Mesenchymal stem cell (in vitro differentiated cells and primary cell): ENCODE measurements at regions not wholly inside any gene's neighbourhood (a gene's known extent, or its start where the extent isn't known, plus 50 kb on each side); places are given as distances from the start of the nearest gene placed in this dataset.

Experiments
- DNase-seq: peaks from one replicate; pipeline ENCODE4 v3.0.0-alpha.2; 2013
- H2AFZ ChIP-seq: one replicate; pipeline ENCODE4 v1.6.1; 2013; ENCODE audit warnings: low read depth, mild to moderate bottlenecking, control low read depth, inconsistent platforms, low read length, moderate library complexity
- H2AK5ac ChIP-seq: 2 replicates; pipeline ENCODE4 v1.6.1; 2013; ENCODE audit warnings: low read length, moderate library complexity, mild to moderate bottlenecking, inconsistent platforms; ENCODE audit not compliant: severe bottlenecking
- H2BK120ac ChIP-seq: one replicate; pipeline ENCODE4 v1.6.1; 2013; ENCODE audit warnings: low read depth, mild to moderate bottlenecking, inconsistent platforms, low read length, moderate library complexity
- H2BK12ac ChIP-seq, 2 experiments: one replicate each; pipeline ENCODE4 v1.6.1; 2013; ENCODE audit warnings: inconsistent platforms in 2 of 2, low read length in 2 of 2, mild to moderate bottlenecking in 2 of 2, moderate library complexity in 2 of 2, control low read depth in 1 of 2
- H2BK15ac ChIP-seq: one replicate; pipeline ENCODE4 v1.6.1; 2013; ENCODE audit warnings: mild to moderate bottlenecking, low read depth, inconsistent platforms; ENCODE audit not compliant: poor library complexity, severe bottlenecking
- H2BK5ac ChIP-seq: 2 replicates; pipeline ENCODE4 v1.6.1; 2013; ENCODE audit warnings: low read depth, mild to moderate bottlenecking, low read length, control low read depth, inconsistent platforms; ENCODE audit not compliant: poor library complexity, severe bottlenecking
- H3K14ac ChIP-seq, 2 experiments: one replicate each; pipeline ENCODE4 v1.6.1; 2013; ENCODE audit warnings: inconsistent platforms in 2 of 2, low read length in 2 of 2, control low read depth in 1 of 2, mild to moderate bottlenecking in 1 of 2, moderate library complexity in 1 of 2
- H3K18ac ChIP-seq, 2 experiments: one replicate each; pipeline ENCODE4 v1.6.1; 2013; ENCODE audit warnings: inconsistent platforms in 2 of 2, low read length in 2 of 2, control low read depth in 1 of 2, low read depth in 1 of 2, mild to moderate bottlenecking in 1 of 2
- H3K23ac ChIP-seq, 2 experiments: one replicate each; pipeline ENCODE4 v1.6.1; 2013; ENCODE audit warnings: inconsistent platforms in 2 of 2, low read length in 2 of 2, mild to moderate bottlenecking in 2 of 2, moderate library complexity in 2 of 2, control low read depth in 1 of 2
- H3K27ac ChIP-seq: 2 replicates; pipeline ENCODE4 v1.5.1; 2013; ENCODE audit warnings: mild to moderate bottlenecking, moderate library complexity, low read length, control low read depth, inconsistent platforms; ENCODE audit not compliant: poor library complexity, severe bottlenecking
- H3K27me3 ChIP-seq, 2 experiments: 2 replicates each; pipeline versions ENCODE4 v1.6.1 to v1.7.0; 2013; ENCODE audit warnings: low read length in 2 of 2, mild to moderate bottlenecking in 2 of 2, moderate library complexity in 2 of 2, control low read depth in 1 of 2, inconsistent platforms in 1 of 2; ENCODE audit not compliant: control insufficient read depth in 1 of 2, insufficient read depth in 1 of 2
- H3K36me3 ChIP-seq, 2 experiments: 2 replicates each; pipeline versions ENCODE4 v1.6.1 to v1.7.0; 2013; ENCODE audit warnings: low read length in 2 of 2, control low read depth in 1 of 2, inconsistent platforms in 1 of 2, low read depth in 1 of 2, mild to moderate bottlenecking in 1 of 2; ENCODE audit not compliant: insufficient read depth in 2 of 2, control insufficient read depth in 1 of 2
- H3K4ac ChIP-seq, 2 experiments: one replicate each; pipeline ENCODE4 v1.6.1; 2013; ENCODE audit warnings: inconsistent platforms in 2 of 2, low read length in 2 of 2, mild to moderate bottlenecking in 2 of 2, moderate library complexity in 2 of 2, control low read depth in 1 of 2, low read depth in 1 of 2
- H3K4me1 ChIP-seq: 2 replicates; pipeline ENCODE4 v1.6.1; 2013; ENCODE audit warnings: low read depth, low read length, control low read depth; ENCODE audit not compliant: control insufficient read depth, insufficient read depth
- H3K4me2 ChIP-seq: 2 replicates; pipeline ENCODE4 v1.6.1; 2013; ENCODE audit warnings: low read length, mild to moderate bottlenecking, inconsistent platforms; ENCODE audit not compliant: poor library complexity, severe bottlenecking
- H3K4me3 ChIP-seq, 2 experiments: 2 replicates each; pipeline versions ENCODE4 v1.5.1 to v1.7.0; 2013; ENCODE audit warnings: low read length in 2 of 2, mild to moderate bottlenecking in 2 of 2, control low read depth in 1 of 2, low read depth in 1 of 2; ENCODE audit not compliant: insufficient read depth in 1 of 2
- H3K79me1 ChIP-seq: replicated peaks from 2 replicates; pipeline ENCODE4 v1.6.1; 2013; ENCODE audit warnings: mild to moderate bottlenecking, control low read depth, low read length, inconsistent platforms; ENCODE audit not compliant: poor library complexity, severe bottlenecking
- H3K9ac ChIP-seq: 2 replicates; pipeline ENCODE4 v1.7.0; 2013; ENCODE audit warnings: mild to moderate bottlenecking, low read length, moderate library complexity
- H3K9me3 ChIP-seq: 2 replicates; pipeline ENCODE4 v1.7.0; 2013; ENCODE audit warnings: mild to moderate bottlenecking, low read length; ENCODE audit not compliant: control insufficient read depth
- H4K8ac ChIP-seq: one replicate; pipeline ENCODE4 v1.6.1; 2013; ENCODE audit warnings: inconsistent platforms, mild to moderate bottlenecking, low read length, moderate library complexity
- H4K91ac ChIP-seq: one replicate; pipeline ENCODE4 v1.6.1; 2013; ENCODE audit warnings: mild to moderate bottlenecking, low read length, inconsistent platforms
- WGBS: methylation state at CpG from one replicate; pipeline ENCODE4 v1.1.7; 2013; ENCODE audit warnings: mixed read lengths; 5-methylcytosine and 5-hydroxymethylcytosine counted together

GRCh38 chr14:98742001-98742400 is 530.0 kb downstream of the BCL11B start:
- Histone ChIP-seq H2BK120ac (no peak overlapping the region), H3K23ac (no peak overlapping the region), H3K4me3 (no peak overlapping the region), H3K18ac (no peak overlapping the region), H4K8ac (no peak overlapping the region), H2BK15ac (no peak overlapping the region), H3K27me3 (no peaks in the 10 kb centered on the region), H3K9me3 (peaks cover 2% of the 10 kb centered on the region), H2BK5ac (no peak overlapping the region), H3K36me3 (no peaks in the 10 kb centered on the region), H2BK12ac (no peak overlapping the region), H3K4me1 (no peaks in the 10 kb centered on the region), H4K91ac (no peak overlapping the region), H2AK5ac (no peak overlapping the region), H3K14ac (no peak overlapping the region), H3K79me1 (no peaks in the 10 kb centered on the region), H3K9ac (no peak overlapping the region), H3K27ac (no peak overlapping the region), H3K4ac (no peak overlapping the region), H3K4me2 (no peak overlapping the region), H2AFZ (no peak overlapping the region)
- WGBS, result 66% methylated on average over 3 of the region's 7 CpGs
- no peak for DNase-seq

DNA sequence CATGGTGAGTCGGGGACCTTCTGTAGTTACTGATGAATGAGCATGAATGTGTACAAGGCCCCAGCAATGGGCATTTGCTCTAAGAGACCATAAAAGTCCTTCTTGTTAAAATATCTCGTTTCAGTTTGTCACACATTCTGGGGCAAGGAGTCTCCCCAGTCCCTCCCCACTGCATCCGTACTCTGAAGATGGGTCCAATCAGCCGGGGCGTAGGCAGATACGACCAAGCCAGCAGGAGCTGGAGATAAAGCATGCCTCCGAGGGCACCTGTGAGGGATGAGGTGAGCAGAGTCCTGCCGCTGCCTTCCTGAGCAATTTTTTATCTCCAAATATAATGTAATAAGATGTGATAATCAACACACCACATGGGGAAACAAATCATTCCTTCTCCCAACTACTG is 528.5 kb downstream of the BCL11B start:
- H2BK15ac ChIP-seq, result no peak overlapping the region
- DNase-seq, result no peak
- H2BK5ac ChIP-seq, result no peak overlapping the region
- H3K27me3 ChIP-seq, result no peaks in the 10 kb centered on the region
- H4K91ac ChIP-seq, result no peak overlapping the region
- H2BK120ac ChIP-seq, result no peak overlapping the region
- H2AFZ ChIP-seq, result no peak overlapping the region
- H4K8ac ChIP-seq, result no peak overlapping the region
- H3K4ac ChIP-seq, result no peak overlapping the region
- no peak overlapping the region for H3K27ac ChIP-seq
- no peaks in the 10 kb centered on the region for H3K79me1 ChIP-seq
- no peak overlapping the region for H3K23ac ChIP-seq
- peaks cover 2% of the 10 kb centered on the region for H3K9me3 ChIP-seq
- H3K4me2 ChIP-seq, result no peak overlapping the region
- H3K4me3 ChIP-seq, result no peak overlapping the region
- no peak overlapping the region for H2AK5ac ChIP-seq
- H3K14ac ChIP-seq, result no peak overlapping the region
- no peaks in the 10 kb centered on the region for H3K4me1 ChIP-seq
- H3K36me3 ChIP-seq, result no peaks in the 10 kb centered on the region
- 66% methylated on average over 6 of the region's 8 CpGs for WGBS
- H2BK12ac ChIP-seq, result no peak overlapping the region
- H3K9ac ChIP-seq, result no peak overlapping the region
- H3K18ac ChIP-seq, result no peak overlapping the region

DNA sequence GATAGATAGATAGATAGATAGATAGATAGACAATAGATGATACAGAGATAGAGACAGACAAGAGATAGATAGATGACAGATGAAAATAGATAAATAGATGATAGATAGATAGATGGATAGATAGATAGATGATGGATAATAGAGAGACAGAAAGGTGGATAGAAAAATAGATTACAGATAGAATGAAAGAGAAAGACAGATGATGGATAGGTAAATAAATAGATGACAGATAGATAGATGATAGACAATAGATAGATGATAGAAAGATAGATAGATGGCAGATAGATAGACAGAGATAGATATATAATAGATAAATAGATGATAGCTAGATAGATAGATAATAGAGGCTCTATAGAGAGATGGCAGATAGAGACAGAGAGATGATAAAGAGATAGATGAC is 523.0 kb downstream of the BCL11B start:
- Histone ChIP-seq H4K8ac (no peak overlapping the region), H3K27ac (no peak overlapping the region), H3K18ac (no peak overlapping the region), H2BK15ac (no peak overlapping the region), H2BK5ac (no peak overlapping the region), H3K14ac (no peak overlapping the region), H4K91ac (no peak overlapping the region), H3K36me3 (no peaks in the 10 kb centered on the region), H3K79me1 (no peaks in the 10 kb centered on the region), H3K4me2 (no peak overlapping the region), H2AK5ac (no peak overlapping the region), H3K9me3 (peaks cover 2% of the 10 kb centered on the region), H3K4ac (no peak overlapping the region), H3K9ac (no peak overlapping the region), H3K23ac (no peak overlapping the region), H3K4me3 (no peak overlapping the region), H2BK12ac (no peak overlapping the region), H3K4me1 (no peaks in the 10 kb centered on the region), H3K27me3 (no peaks in the 10 kb centered on the region), H2BK120ac (no peak overlapping the region), H2AFZ (no peak overlapping the region)
- DNase-seq, result no peak

DNA sequence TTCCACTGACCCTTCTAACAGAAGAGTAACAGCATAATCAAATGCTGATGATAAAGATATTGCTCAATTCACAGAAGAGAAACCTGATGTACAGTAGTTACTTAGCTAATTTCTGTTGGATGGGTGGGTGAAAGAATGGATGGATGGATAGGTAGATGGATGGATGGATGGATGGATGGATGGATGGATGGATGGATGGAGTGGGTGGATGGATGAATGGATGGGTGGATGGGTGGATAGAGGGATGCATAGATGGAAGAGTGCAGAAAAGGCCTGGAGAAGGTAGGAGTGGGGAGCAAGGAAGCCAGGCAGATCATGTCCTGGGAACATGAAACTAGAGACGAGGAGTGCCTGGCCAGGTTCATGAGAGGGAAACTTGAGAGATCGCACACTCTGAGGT is 520.9 kb downstream of the BCL11B start:
- Histone ChIP-seq H3K9ac (no peak overlapping the region), H2BK120ac (no peak overlapping the region), H3K4me2 (no peak overlapping the region), H2BK5ac (no peak overlapping the region), H2BK12ac (no peak overlapping the region), H2BK15ac (no peak overlapping the region), H3K14ac (no peak overlapping the region), H3K4me1 (no peaks in the 10 kb centered on the region), H4K91ac (no peak overlapping the region), H2AFZ (no peak overlapping the region), H3K4ac (no peak overlapping the region), H3K79me1 (no peaks in the 10 kb centered on the region), H3K36me3 (no peaks in the 10 kb centered on the region), H3K4me3 (no peak overlapping the region), H4K8ac (no peak overlapping the region), H3K27me3 (no peaks in the 10 kb centered on the region), H3K18ac (no peak overlapping the region), H3K27ac (no peak overlapping the region), H3K23ac (no peak overlapping the region), H3K9me3 (peaks cover 17% of the 10 kb centered on the region), H2AK5ac (no peak overlapping the region)
- DNase-seq, result no peak
- WGBS, result 87% methylated on average over 2 of the region's 2 CpGs
